GM19324 (cell line): ENCODE measurements at regions not wholly inside any gene's neighbourhood (a gene's known extent, or its start where the extent isn't known, plus 50 kb on each side); places are given as distances from the start of the nearest gene placed in this dataset.

Experiments
- ATAC-seq: cut with Tn5 transposase; IDR thresholded peaks from one replicate; pipeline ENCODE4 v1.9.1; 2021; ENCODE audit warnings: mild to moderate bottlenecking, moderate library complexity; ENCODE audit not compliant: unreplicated experiment, low FRiP score

GRCh38 chr13:40064154-40065097 lies 409.0 kb downstream of the COG6 start:
- no peak for ATAC-seq

- ATAC-seq, result no peak
These were observed 413.9 kb downstream of the COG6 start for GRCh38 chr13:40069173-40070044.

- ATAC-seq, result no peak
These were observed 414.9 kb downstream of the COG6 start for GRCh38 chr13:40070357-40070756.

- no peak for ATAC-seq
These were observed 417.2 kb downstream of the COG6 start for GRCh38 chr13:40072663-40073120.

GRCh38 chr13:40074338-40074737 lies 418.9 kb downstream of the COG6 start:
- no peak for ATAC-seq

- ATAC-seq, result no peak
These were observed 419.8 kb downstream of the COG6 start for GRCh38 chr13:40075281-40075680.

GRCh38 chr13:40076765-40077362 lies 421.4 kb downstream of the COG6 start:
- no peak for ATAC-seq

- no peak for ATAC-seq
These were observed 422.1 kb downstream of the COG6 start for GRCh38 chr13:40077396-40078027.

GRCh38 chr13:40079721-40080120 lies 424.3 kb downstream of the COG6 start:
- no peak for ATAC-seq

- ATAC-seq, result no peak
These were observed 425.2 kb downstream of the COG6 start for GRCh38 chr13:40080676-40081075.

GRCh38 chr13:40082639-40083038 lies 427.2 kb downstream of the COG6 start:
- ATAC-seq, result no peak

GRCh38 chr13:40083841-40084240 lies 428.4 kb downstream of the COG6 start:
- no peak for ATAC-seq

GRCh38 chr13:40084934-40085333 lies 429.5 kb downstream of the COG6 start:
- ATAC-seq, result no peak

- ATAC-seq, result no peak
These were observed 431.9 kb downstream of the COG6 start for GRCh38 chr13:40087091-40088002.

GRCh38 chr13:40094056-40094455 lies 438.6 kb downstream of the COG6 start:
- ATAC-seq, result no peak

- no peak for ATAC-seq
These were observed 440.4 kb downstream of the COG6 start for GRCh38 chr13:40095695-40096356.

- ATAC-seq, result no peak
These were observed 441.0 kb downstream of the COG6 start for GRCh38 chr13:40096357-40096901.

- ATAC-seq, result no peak
These were observed 442.8 kb downstream of the COG6 start for GRCh38 chr13:40098246-40098645.
